Central memory CD4-positive, alpha-beta T cell (primary cell): ENCODE measurements at regions not wholly inside any gene's neighbourhood (a gene's known extent, or its start where the extent isn't known, plus 50 kb on each side); places are given as distances from the start of the nearest gene placed in this dataset.
"Not testable (repeated sequence)": the region's sequence is repeated elsewhere in the genome, so short reads cannot be mapped to it uniquely, and the experiment has no call there.

Experiments
- DNase-seq: peaks from one replicate; pipeline ENCODE4 v3.0.0; 2022

- DNase-seq = no peak
Measured at GRCh38 chr4:71212216-71212615, 126.6 kb upstream of the SLC4A4 start.

GRCh38 chr4:71214578-71214977 is 124.2 kb upstream of the SLC4A4 start:
- no peak for DNase-seq

GRCh38 chr4:71216316-71216959 is 122.4 kb upstream of the SLC4A4 start:
- DNase-seq = no peak

GRCh38 chr4:71217688-71218087 is 121.1 kb upstream of the SLC4A4 start:
- DNase-seq = no peak

- not testable (repeated sequence) for DNase-seq
Measured at GRCh38 chr4:71220848-71221247, 118.0 kb upstream of the SLC4A4 start.

- no peak for DNase-seq
Measured at GRCh38 chr4:71221510-71222466, 117.0 kb upstream of the SLC4A4 start.

GRCh38 chr4:71222661-71223060 is 116.2 kb upstream of the SLC4A4 start:
- no peak for DNase-seq

- no peak for DNase-seq
Measured at GRCh38 chr4:71229477-71230270, 109.1 kb upstream of the SLC4A4 start.

GRCh38 chr4:71230271-71231128 is 108.3 kb upstream of the SLC4A4 start:
- DNase-seq = no peak

GRCh38 chr4:71231129-71232055 is 107.4 kb upstream of the SLC4A4 start:
- no peak for DNase-seq

GRCh38 chr4:71232056-71232430 is 106.8 kb upstream of the SLC4A4 start:
- DNase-seq = no peak

GRCh38 chr4:71232846-71233245 is 106.0 kb upstream of the SLC4A4 start:
- no peak for DNase-seq

- no peak for DNase-seq
Measured at GRCh38 chr4:71235311-71236201, 103.3 kb upstream of the SLC4A4 start.

GRCh38 chr4:71236226-71236625 is 102.6 kb upstream of the SLC4A4 start:
- no peak for DNase-seq

- no peak for DNase-seq
Measured at GRCh38 chr4:71237641-71238040, 101.2 kb upstream of the SLC4A4 start.

- no peak for DNase-seq
Measured at GRCh38 chr4:71239365-71239764, 99.5 kb upstream of the SLC4A4 start.

- DNase-seq = no peak
Measured at GRCh38 chr4:71240094-71240493, 98.7 kb upstream of the SLC4A4 start.

GRCh38 chr4:71241501-71242288 is 97.1 kb upstream of the SLC4A4 start:
- no peak for DNase-seq
